ENCODE measurements at regions not wholly inside any gene's neighbourhood (a gene's known extent, or its start where the extent isn't known, plus 50 kb on each side); places are given as distances from the start of the nearest gene placed in this dataset.
"Not testable (repeated sequence)": the region's sequence is repeated elsewhere in the genome, so short reads cannot be mapped to it uniquely, and the experiment has no call there.

DNA sequence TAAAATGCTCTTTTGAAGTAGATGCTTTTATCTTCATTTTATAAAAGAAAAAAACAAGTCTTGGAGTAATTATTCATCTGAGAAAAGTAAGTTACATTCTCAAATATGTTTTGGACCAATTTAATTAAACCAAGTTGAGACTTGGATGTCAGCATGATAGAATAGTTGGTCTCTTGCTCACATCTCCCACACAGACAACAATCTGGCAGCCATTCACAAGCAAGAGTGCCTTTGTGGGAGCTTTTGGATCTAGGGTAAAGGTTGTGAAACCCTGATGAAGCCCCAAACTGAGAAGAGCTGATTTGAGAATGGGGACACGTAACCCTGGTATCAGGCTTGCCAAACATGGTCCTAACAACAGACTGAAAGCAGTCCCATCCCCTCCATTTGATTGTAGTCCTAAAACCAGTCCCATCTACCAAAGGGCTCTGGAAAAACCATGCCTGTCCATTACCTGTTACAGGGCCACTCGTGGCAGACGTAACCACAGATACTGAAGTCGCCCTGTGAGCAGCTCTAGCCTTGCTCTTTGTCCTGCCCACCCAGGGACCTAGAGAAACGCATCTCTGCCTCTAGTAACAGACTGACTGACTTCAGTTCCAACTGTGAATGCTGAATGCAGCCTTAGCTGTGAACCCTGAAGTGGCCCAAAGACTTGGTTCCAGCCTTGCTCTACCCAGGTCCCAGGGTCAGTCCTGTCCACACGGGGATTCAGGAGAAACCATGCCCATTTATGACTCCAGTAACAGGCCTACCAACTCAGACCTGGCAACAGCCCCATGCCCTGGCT, 145.5 kb upstream of the SYNPR start:
- TF ChIP-seq, protein P1, sequence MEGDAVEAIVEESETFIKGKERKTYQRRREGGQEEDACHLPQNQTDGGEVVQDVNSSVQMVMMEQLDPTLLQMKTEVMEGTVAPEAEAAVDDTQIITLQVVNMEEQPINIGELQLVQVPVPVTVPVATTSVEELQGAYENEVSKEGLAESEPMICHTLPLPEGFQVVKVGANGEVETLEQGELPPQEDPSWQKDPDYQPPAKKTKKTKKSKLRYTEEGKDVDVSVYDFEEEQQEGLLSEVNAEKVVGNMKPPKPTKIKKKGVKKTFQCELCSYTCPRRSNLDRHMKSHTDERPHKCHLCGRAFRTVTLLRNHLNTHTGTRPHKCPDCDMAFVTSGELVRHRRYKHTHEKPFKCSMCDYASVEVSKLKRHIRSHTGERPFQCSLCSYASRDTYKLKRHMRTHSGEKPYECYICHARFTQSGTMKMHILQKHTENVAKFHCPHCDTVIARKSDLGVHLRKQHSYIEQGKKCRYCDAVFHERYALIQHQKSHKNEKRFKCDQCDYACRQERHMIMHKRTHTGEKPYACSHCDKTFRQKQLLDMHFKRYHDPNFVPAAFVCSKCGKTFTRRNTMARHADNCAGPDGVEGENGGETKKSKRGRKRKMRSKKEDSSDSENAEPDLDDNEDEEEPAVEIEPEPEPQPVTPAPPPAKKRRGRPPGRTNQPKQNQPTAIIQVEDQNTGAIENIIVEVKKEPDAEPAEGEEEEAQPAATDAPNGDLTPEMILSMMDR (IDR thresholded peaks at IDR 0.05; ENCODE audit: insufficient read depth, low read depth, low read length, missing control alignments), result no peak
- H3K4me3 ChIP-seq (ENCODE audit: low read depth, low read length), result no peak overlapping the region
- no peak for DNase-seq (ENCODE audit: low read depth)

DNA sequence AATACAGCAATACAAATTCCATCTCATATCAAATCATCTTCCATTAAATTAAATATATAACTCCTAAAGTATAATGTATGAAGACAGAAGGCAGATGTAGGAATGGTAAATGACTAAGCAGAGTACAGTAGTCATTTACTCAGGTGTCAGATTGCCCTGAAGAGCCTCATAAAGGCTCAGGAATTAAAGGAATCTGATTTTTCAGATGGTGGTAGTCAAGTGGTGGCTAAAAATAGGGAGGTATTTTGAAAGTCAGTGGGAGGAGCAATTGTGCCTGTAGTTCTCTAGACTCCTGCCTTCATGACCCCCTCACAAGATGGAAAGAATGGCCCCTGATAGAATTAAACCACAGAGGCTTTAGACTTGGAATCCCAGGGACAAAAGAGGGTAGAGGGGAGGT, 142.7 kb upstream of the SYNPR start:
- DNase-seq (ENCODE audit: low read depth), result no peak
- TF ChIP-seq, protein P1 (IDR thresholded peaks at IDR 0.05; ENCODE audit: insufficient read depth, low read depth, low read length, missing control alignments), result no peak
- no peak overlapping the region for H3K4me3 ChIP-seq (ENCODE audit: low read depth, low read length)

DNA sequence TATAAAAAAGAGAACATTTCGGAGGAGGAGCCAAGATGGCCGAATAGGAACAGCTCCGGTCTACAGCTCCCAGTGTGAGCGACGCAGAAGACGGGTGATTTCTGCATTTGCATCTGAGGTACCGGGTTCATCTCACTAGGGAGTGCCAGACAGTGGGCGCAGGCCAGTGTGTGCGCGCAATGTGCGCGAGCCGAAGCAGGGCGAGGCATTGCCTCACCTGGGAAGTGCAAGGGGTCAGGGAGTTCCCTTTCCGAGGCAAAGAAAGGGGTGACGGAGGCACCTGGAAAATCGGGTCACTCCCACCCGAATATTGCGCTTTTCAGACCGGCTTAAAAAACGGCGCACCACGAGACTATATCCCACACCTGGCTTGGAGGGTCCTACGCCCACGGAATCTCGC, 141.9 kb upstream of the SYNPR start:
- DNase-seq (ENCODE audit: low read depth); H3K4me3 ChIP-seq (ENCODE audit: low read depth, low read length): not testable (repeated sequence)

- H3K4me3 ChIP-seq (ENCODE audit: low read depth, low read length), result no peak overlapping the region
- TF ChIP-seq, protein P1 (IDR thresholded peaks at IDR 0.05; ENCODE audit: insufficient read depth, low read depth, low read length, missing control alignments), result no peak
- no peak for DNase-seq (ENCODE audit: low read depth)
Observed at GRCh38 chr3:63142681-63143080, 135.4 kb upstream of the SYNPR start.

GRCh38 chr3:63146154-63146553, 132.0 kb upstream of the SYNPR start:
- DNase-seq (ENCODE audit: low read depth), result no peak
- no peak overlapping the region for H3K4me3 ChIP-seq (ENCODE audit: low read depth, low read length)
- TF ChIP-seq, protein P1 (IDR thresholded peaks at IDR 0.05; ENCODE audit: insufficient read depth, low read depth, low read length, missing control alignments), result no peak

DNA sequence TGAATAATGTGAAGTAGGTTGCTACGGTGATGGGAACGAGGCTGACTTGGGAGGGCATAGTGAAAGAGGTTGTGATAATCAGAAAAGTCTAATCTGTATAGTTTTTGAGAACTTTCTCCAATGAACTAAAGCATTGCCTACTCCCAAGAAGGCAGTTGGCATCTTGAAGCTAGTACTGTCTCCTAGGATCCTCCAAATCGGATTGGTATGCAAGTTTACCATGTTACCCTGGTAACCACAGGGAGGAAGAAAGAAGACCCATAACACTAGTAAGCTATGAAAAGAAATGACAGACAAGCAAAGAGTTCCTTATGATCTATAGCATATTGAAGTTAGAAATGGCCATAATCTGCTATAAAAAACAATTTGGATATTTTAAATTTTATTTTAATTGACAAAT, 127.2 kb upstream of the SYNPR start:
- no peak for DNase-seq (ENCODE audit: low read depth)
- no peak overlapping the region for H3K4me3 ChIP-seq (ENCODE audit: low read depth, low read length)
- TF ChIP-seq, protein P1 (IDR thresholded peaks at IDR 0.05; ENCODE audit: insufficient read depth, low read depth, low read length, missing control alignments), result no peak

DNA sequence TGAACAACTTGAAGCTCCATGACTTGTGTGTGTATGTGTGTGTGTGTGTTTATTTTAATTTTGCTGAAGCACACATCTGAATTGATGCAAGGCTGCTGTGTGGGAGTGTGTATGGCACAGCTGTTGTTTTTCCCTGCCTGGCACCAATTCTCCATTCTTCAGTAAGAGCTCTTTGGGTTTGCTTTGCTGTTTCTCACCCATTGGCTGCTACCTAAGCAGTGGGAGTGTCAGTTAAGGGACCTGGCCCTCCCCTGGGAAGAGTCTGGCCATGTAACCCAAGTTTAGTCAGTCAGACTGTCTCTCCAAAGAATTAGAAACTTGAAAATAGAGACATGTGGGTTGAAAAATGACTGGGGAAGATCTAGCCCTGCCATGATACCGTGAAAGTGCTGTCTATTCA, 126.2 kb upstream of the SYNPR start:
- DNase-seq (ENCODE audit: low read depth), result no peak
- TF ChIP-seq, protein P1 (IDR thresholded peaks at IDR 0.05; ENCODE audit: insufficient read depth, low read depth, low read length, missing control alignments), result no peak
- H3K4me3 ChIP-seq (ENCODE audit: low read depth, low read length), result no peak overlapping the region
